ENCODE measurements at regions not wholly inside any gene's neighbourhood (a gene's known extent, or its start where the extent isn't known, plus 50 kb on each side); places are given as distances from the start of the nearest gene placed in this dataset.

- Histone ChIP-seq H3K27me3 (replicated peaks; ENCODE audit: insufficient read depth) (no peaks in the 10 kb centered on the region), H3F3A (ENCODE audit: insufficient read depth) (no peaks in the 10 kb centered on the region), H3K4me3 (no peak overlapping the region), H3K9ac (no peak overlapping the region), H3K79me2 (ENCODE audit: insufficient read depth) (no peaks in the 10 kb centered on the region), H3K9me3 (ENCODE audit: low read depth) (no peaks in the 10 kb centered on the region), H3K9me2 (ENCODE audit: insufficient read depth) (no peaks in the 10 kb centered on the region), H3K36me3 (ENCODE audit: low read depth) (no peaks in the 10 kb centered on the region), H2AFZ (no peak overlapping the region), H3K4me1 (ENCODE audit: insufficient read depth) (no peaks in the 10 kb centered on the region), H3K4me2 (ENCODE audit: unreplicated experiment) (no peak overlapping the region), H3K27ac (no peak overlapping the region), H4K20me1 (ENCODE audit: insufficient read depth) (no peaks in the 10 kb centered on the region)
- WGBS, 2 experiments (ENCODE audit: low coverage in 1 of 2, low lambda C conversion rate in 2 of 2, missing lambda C conversion rate in 2 of 2), result 55% methylated on average over 3 of the region's 3 CpGs
- in situ Hi-C loops (cut with MboI), result no loop called here
- DNase-seq, result no peak
- TF ChIP-seq EZH2 (IDR thresholded peaks at IDR 0.05; ENCODE audit: insufficient read depth, poor library complexity, severe bottlenecking) (no peak), EZH2phosphoT487 (IDR thresholded peaks at IDR 0.05; ENCODE audit: insufficient read depth, low read depth) (no peak)
These were observed 431.1 kb downstream of the TMX3 start for GRCh38 chr18:68283834-68284233.

- H2AFZ ChIP-seq, result no peak overlapping the region
- no peaks in the 10 kb centered on the region for H3K27me3 ChIP-seq (replicated peaks; ENCODE audit: insufficient read depth)
- H3K9ac ChIP-seq, result no peak overlapping the region
- no peak overlapping the region for H3K27ac ChIP-seq
- no peaks in the 10 kb centered on the region for H3F3A ChIP-seq (ENCODE audit: insufficient read depth)
- TF ChIP-seq EZH2phosphoT487 (IDR thresholded peaks at IDR 0.05; ENCODE audit: insufficient read depth, low read depth) (no peak), EZH2 (IDR thresholded peaks at IDR 0.05; ENCODE audit: insufficient read depth, poor library complexity, severe bottlenecking) (no peak)
- no peaks in the 10 kb centered on the region for H3K9me2 ChIP-seq (ENCODE audit: insufficient read depth)
- no peaks in the 10 kb centered on the region for H4K20me1 ChIP-seq (ENCODE audit: insufficient read depth)
- no peaks in the 10 kb centered on the region for H3K36me3 ChIP-seq (ENCODE audit: low read depth)
- DNase-seq, result no peak
- H3K4me2 ChIP-seq (ENCODE audit: unreplicated experiment), result no peak overlapping the region
- in situ Hi-C loops (cut with MboI), result no loop called here
- WGBS, 2 experiments (ENCODE audit: low coverage in 1 of 2, low lambda C conversion rate in 2 of 2, missing lambda C conversion rate in 2 of 2), result 77% methylated on average over 2 of the region's 2 CpGs
- no peak overlapping the region for H3K4me3 ChIP-seq
- no peaks in the 10 kb centered on the region for H3K4me1 ChIP-seq (ENCODE audit: insufficient read depth)
- no peaks in the 10 kb centered on the region for H3K9me3 ChIP-seq (ENCODE audit: low read depth)
- no peaks in the 10 kb centered on the region for H3K79me2 ChIP-seq (ENCODE audit: insufficient read depth)
These were observed 432.7 kb downstream of the TMX3 start for GRCh38 chr18:68282232-68282631.

- Histone ChIP-seq H3K9ac (no peak overlapping the region), H3K4me3 (no peak overlapping the region), H3K4me1 (ENCODE audit: insufficient read depth) (0 out of 2 replicates have a peak, but pooled peaks cover 7% of the 10 kb centered on the region), H3K4me2 (ENCODE audit: unreplicated experiment) (no peak overlapping the region), H3F3A (ENCODE audit: insufficient read depth) (peaks cover 7% of the 10 kb centered on the region; the same call in 1 of the 2 replicates), H3K9me2 (ENCODE audit: insufficient read depth) (no peaks in the 10 kb centered on the region), H3K27me3 (replicated peaks; ENCODE audit: insufficient read depth) (no peaks in the 10 kb centered on the region), H4K20me1 (ENCODE audit: insufficient read depth) (no peaks in the 10 kb centered on the region), H3K36me3 (ENCODE audit: low read depth) (no peaks in the 10 kb centered on the region), H3K27ac (no peak overlapping the region), H2AFZ (peak overlapping the region; percentile 54), H3K9me3 (ENCODE audit: low read depth) (no peaks in the 10 kb centered on the region), H3K79me2 (ENCODE audit: insufficient read depth) (no peaks in the 10 kb centered on the region)
- WGBS, 2 experiments (ENCODE audit: low coverage in 1 of 2, low lambda C conversion rate in 2 of 2, missing lambda C conversion rate in 2 of 2), result 56 to 64% methylated on average over 1 of the region's 1 CpG
- TF ChIP-seq EZH2 (IDR thresholded peaks at IDR 0.05; ENCODE audit: insufficient read depth, poor library complexity, severe bottlenecking) (no peak), EZH2phosphoT487 (IDR thresholded peaks at IDR 0.05; ENCODE audit: insufficient read depth, low read depth) (no peak)
- peak; percentile 57 for DNase-seq
- in situ Hi-C loops (cut with MboI), result no loop called here
These were observed 439.3 kb downstream of the TMX3 start for GRCh38 chr18:68275616-68276015.

GRCh38 chr18:68270017-68270416, 444.9 kb downstream of the TMX3 start:
- Histone ChIP-seq H3K36me3 (ENCODE audit: low read depth) (no peaks in the 10 kb centered on the region), H2AFZ (no peak overlapping the region), H3K4me1 (ENCODE audit: insufficient read depth) (peaks cover 17% of the 10 kb centered on the region), H3K9ac (no peak overlapping the region), H3K4me2 (ENCODE audit: unreplicated experiment) (no peak overlapping the region), H3K4me3 (no peak overlapping the region), H3K9me3 (ENCODE audit: low read depth) (no peaks in the 10 kb centered on the region), H3K9me2 (ENCODE audit: insufficient read depth) (no peaks in the 10 kb centered on the region; the same call in 1 of the 2 replicates), H3K79me2 (ENCODE audit: insufficient read depth) (no peaks in the 10 kb centered on the region), H3K27me3 (replicated peaks; ENCODE audit: insufficient read depth) (no peaks in the 10 kb centered on the region), H3K27ac (no peak overlapping the region), H3F3A (ENCODE audit: insufficient read depth) (0 out of 2 replicates have a peak, but pooled peaks cover 4% of the 10 kb centered on the region), H4K20me1 (ENCODE audit: insufficient read depth) (no peaks in the 10 kb centered on the region)
- TF ChIP-seq EZH2phosphoT487 (IDR thresholded peaks at IDR 0.05; ENCODE audit: insufficient read depth, low read depth) (no peak), EZH2 (IDR thresholded peaks at IDR 0.05; ENCODE audit: insufficient read depth, poor library complexity, severe bottlenecking) (no peak)
- WGBS, 2 experiments (ENCODE audit: low coverage in 1 of 2, low lambda C conversion rate in 2 of 2, missing lambda C conversion rate in 2 of 2), result 91 to 93% methylated on average over 3 of the region's 3 CpGs
- in situ Hi-C loops (cut with MboI), result no loop called here
- DNase-seq, result no peak

GRCh38 chr18:68267583-68267982, 447.3 kb downstream of the TMX3 start:
- H3K27ac ChIP-seq, result no peak overlapping the region
- no peak overlapping the region for H2AFZ ChIP-seq
- no peaks in the 10 kb centered on the region for H3K79me2 ChIP-seq (ENCODE audit: insufficient read depth)
- no peaks in the 10 kb centered on the region for H4K20me1 ChIP-seq (ENCODE audit: insufficient read depth)
- DNase-seq, result peak; percentile 70
- no peaks in the 10 kb centered on the region; the same call in 1 of the 2 replicates for H3K9me2 ChIP-seq (ENCODE audit: insufficient read depth)
- H3K9ac ChIP-seq, result no peak overlapping the region
- H3K4me3 ChIP-seq, result no peak overlapping the region
- TF ChIP-seq EZH2 (IDR thresholded peaks at IDR 0.05; ENCODE audit: insufficient read depth, poor library complexity, severe bottlenecking) (no peak), EZH2phosphoT487 (IDR thresholded peaks at IDR 0.05; ENCODE audit: insufficient read depth, low read depth) (no peak)
- no peak overlapping the region for H3K4me2 ChIP-seq (ENCODE audit: unreplicated experiment)
- H3K27me3 ChIP-seq (replicated peaks; ENCODE audit: insufficient read depth), result no peaks in the 10 kb centered on the region
- H3K36me3 ChIP-seq (ENCODE audit: low read depth), result no peaks in the 10 kb centered on the region
- in situ Hi-C loops (cut with MboI), result no loop called here
- no peaks in the 10 kb centered on the region for H3K9me3 ChIP-seq (ENCODE audit: low read depth)
- H3F3A ChIP-seq (ENCODE audit: insufficient read depth), result peaks cover 22% of the 10 kb centered on the region
- peaks cover 35% of the 10 kb centered on the region for H3K4me1 ChIP-seq (ENCODE audit: insufficient read depth)

All from GM23248 (cell line).